Right atrium auricular region (tissue), 2 donors: ENCODE measurements at regions not wholly inside any gene's neighbourhood (a gene's known extent, or its start where the extent isn't known, plus 50 kb on each side); places are given as distances from the start of the nearest gene placed in this dataset.

Experiments used
- DNase-seq: peaks from one replicate; pipeline ENCODE4 v3.0.0-alpha.2; 2019; ENCODE audit warnings: low spot score
- H3K27ac ChIP-seq, 2 donors: fragments of 200-600 bp; sonication (generic); 1 replicate in 1 of 2; 2 replicates in 1 of 2; pipeline ENCODE4 v1.5.1; 2016 to 2019
- H3K27me3 ChIP-seq, 2 donors: fragments of 200-600 bp; sonication (generic); one replicate each; pipeline versions ENCODE4 v1.5.1 to v1.6.0; 2017 to 2019
- H3K36me3 ChIP-seq: fragments of 200-600 bp; sonication (generic); one replicate; pipeline ENCODE4 v1.5.1; 2016
- H3K4me1 ChIP-seq, 2 donors: fragments of 200-600 bp; sonication (generic); one replicate each; pipeline versions ENCODE4 v1.5.1 to v1.6.0; 2017 to 2019
- H3K4me3 ChIP-seq, 2 donors: fragments of 200-600 bp; sonication (generic); 1 replicate in 1 of 2; 2 replicates in 1 of 2; pipeline ENCODE4 v1.5.1; 2017 to 2019; ENCODE audit warnings: mild to moderate bottlenecking in 1 of 2, moderate library complexity in 1 of 2
- H3K9me3 ChIP-seq, 2 donors: fragments of 200-600 bp; sonication (generic); one replicate each; pipeline ENCODE4 v1.5.1; 2019
- TF ChIP-seq, protein P1 (sequence below), 2 donors: fragments of 200-600 bp; sonication (generic); IDR thresholded peaks; one replicate each; pipeline ENCODE4 v1.5.1; 2019; ENCODE audit warnings: antibody characterized with exemption in 2 of 2

GRCh38 chr10:120960725-120961124 is 109.6 kb downstream of the WDR11 start:
- DNase-seq: no peak
- H3K27me3 ChIP-seq: no peaks in the 10 kb centered on the region
- no peaks in the 10 kb centered on the region for H3K4me1 ChIP-seq
- H3K9me3 ChIP-seq: no peaks in the 10 kb centered on the region
- H3K4me3 ChIP-seq: no peak overlapping the region
- no peak overlapping the region for H3K27ac ChIP-seq
- TF ChIP-seq, protein P1, sequence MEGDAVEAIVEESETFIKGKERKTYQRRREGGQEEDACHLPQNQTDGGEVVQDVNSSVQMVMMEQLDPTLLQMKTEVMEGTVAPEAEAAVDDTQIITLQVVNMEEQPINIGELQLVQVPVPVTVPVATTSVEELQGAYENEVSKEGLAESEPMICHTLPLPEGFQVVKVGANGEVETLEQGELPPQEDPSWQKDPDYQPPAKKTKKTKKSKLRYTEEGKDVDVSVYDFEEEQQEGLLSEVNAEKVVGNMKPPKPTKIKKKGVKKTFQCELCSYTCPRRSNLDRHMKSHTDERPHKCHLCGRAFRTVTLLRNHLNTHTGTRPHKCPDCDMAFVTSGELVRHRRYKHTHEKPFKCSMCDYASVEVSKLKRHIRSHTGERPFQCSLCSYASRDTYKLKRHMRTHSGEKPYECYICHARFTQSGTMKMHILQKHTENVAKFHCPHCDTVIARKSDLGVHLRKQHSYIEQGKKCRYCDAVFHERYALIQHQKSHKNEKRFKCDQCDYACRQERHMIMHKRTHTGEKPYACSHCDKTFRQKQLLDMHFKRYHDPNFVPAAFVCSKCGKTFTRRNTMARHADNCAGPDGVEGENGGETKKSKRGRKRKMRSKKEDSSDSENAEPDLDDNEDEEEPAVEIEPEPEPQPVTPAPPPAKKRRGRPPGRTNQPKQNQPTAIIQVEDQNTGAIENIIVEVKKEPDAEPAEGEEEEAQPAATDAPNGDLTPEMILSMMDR (IDR thresholded peaks at IDR 0.05): no peak
- H3K36me3 ChIP-seq: no peaks in the 10 kb centered on the region

DNA sequence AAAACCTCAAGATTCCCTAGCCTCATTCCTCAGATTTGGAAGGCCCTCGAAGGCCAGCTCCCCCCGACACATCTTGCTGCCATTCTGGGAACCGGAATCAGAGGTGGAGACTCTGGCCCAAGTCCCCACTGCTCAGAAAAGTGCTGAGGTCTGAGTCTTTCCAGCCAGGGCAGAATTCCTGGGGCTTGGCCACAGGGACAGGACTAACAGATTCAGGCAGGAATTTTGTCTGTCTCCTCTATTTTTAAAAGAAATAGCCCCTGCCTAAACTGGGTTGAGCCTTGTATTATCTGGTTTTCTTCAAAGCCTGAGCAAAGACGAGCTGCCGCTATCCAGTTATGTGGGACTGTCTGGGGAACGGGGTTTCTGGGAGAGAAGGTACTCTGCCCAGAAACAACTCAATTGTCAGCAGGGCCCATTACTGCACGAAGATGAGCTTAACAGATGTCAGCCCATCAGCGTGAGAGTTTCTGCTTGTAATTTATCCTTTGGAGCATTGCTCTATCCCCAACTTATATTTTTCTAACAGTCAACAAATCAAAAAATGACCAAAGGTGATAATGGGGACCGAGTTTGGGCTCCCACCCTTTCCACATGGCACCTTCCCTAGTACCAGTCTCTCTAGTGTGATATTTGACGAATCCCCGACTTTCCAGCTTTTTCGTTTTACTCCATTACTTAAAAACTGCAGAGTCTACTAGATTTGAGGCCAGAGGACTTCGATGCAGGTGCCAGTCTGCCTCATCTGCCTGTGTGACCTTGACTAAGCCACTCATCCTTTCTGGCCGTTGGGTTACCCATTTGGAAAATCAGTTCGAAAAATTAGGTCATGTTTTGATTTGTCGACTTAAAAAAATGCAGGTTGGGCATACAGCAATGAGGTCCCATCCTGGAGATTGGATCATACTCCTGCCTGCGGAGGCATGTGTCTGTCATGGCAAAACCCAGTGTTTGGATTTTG is 110.9 kb downstream of the WDR11 start:
- no peak for DNase-seq
- no peaks in the 10 kb centered on the region for H3K4me1 ChIP-seq
- no peaks in the 10 kb centered on the region for H3K9me3 ChIP-seq
- TF ChIP-seq, protein P1 (IDR thresholded peaks at IDR 0.05): no peak
- no peak overlapping the region for H3K4me3 ChIP-seq
- no peak overlapping the region for H3K27ac ChIP-seq
- no peaks in the 10 kb centered on the region for H3K27me3 ChIP-seq
- no peaks in the 10 kb centered on the region for H3K36me3 ChIP-seq

- Histone ChIP-seq H3K4me1 (no peaks in the 10 kb centered on the region), H3K4me3 (no peak overlapping the region), H3K27ac (no peak overlapping the region), H3K36me3 (no peaks in the 10 kb centered on the region), H3K9me3 (no peaks in the 10 kb centered on the region), H3K27me3 (no peaks in the 10 kb centered on the region)
- TF ChIP-seq, protein P1 (IDR thresholded peaks at IDR 0.05): no peak
- DNase-seq: no peak
Observed at GRCh38 chr10:120962756-120963593, 111.8 kb downstream of the WDR11 start.

GRCh38 chr10:120963594-120964220 is 112.5 kb downstream of the WDR11 start:
- Histone ChIP-seq H3K4me1 (no peaks in the 10 kb centered on the region), H3K27me3 (no peaks in the 10 kb centered on the region), H3K36me3 (no peaks in the 10 kb centered on the region), H3K27ac (no peak overlapping the region), H3K4me3 (no peak overlapping the region), H3K9me3 (no peaks in the 10 kb centered on the region)
- DNase-seq: no peak
- TF ChIP-seq, protein P1 (IDR thresholded peaks at IDR 0.05): no peak

- H3K27me3 ChIP-seq: no peaks in the 10 kb centered on the region
- no peaks in the 10 kb centered on the region for H3K9me3 ChIP-seq
- no peak overlapping the region for H3K4me3 ChIP-seq
- no peaks in the 10 kb centered on the region for H3K4me1 ChIP-seq
- no peak overlapping the region for H3K27ac ChIP-seq
- no peaks in the 10 kb centered on the region for H3K36me3 ChIP-seq
- no peak for DNase-seq
- TF ChIP-seq, protein P1 (IDR thresholded peaks at IDR 0.05): no peak
Observed at GRCh38 chr10:120966657-120967045, 115.5 kb downstream of the WDR11 start.
